Brain pericyte (primary cell): ENCODE measurements at regions not wholly inside any gene's neighbourhood (a gene's known extent, or its start where the extent isn't known, plus 50 kb on each side); places are given as distances from the start of the nearest gene placed in this dataset.

Experiments used
- DNase-seq: peaks from one replicate; pipeline ENCODE4 v3.0.0-alpha.2; 2012; ENCODE audit warnings: low read depth, low spot score

DNA sequence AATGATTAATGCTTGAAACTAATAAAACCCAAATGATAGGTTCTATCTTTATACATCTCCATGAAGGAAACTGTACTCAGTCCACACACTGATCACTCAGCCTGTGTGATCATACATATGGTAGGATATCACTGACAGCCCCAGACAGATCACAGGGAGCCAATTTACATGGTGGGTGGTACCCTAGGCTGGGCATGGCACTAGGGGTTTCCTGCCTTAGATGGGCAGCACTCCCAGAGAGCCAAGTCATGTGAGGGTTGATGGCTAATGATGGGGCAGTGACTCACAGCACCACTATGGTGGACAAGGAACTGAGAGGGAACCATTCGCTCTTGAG, 89.6 kb upstream of the PTPRR start:
- DNase-seq: no peak

DNA sequence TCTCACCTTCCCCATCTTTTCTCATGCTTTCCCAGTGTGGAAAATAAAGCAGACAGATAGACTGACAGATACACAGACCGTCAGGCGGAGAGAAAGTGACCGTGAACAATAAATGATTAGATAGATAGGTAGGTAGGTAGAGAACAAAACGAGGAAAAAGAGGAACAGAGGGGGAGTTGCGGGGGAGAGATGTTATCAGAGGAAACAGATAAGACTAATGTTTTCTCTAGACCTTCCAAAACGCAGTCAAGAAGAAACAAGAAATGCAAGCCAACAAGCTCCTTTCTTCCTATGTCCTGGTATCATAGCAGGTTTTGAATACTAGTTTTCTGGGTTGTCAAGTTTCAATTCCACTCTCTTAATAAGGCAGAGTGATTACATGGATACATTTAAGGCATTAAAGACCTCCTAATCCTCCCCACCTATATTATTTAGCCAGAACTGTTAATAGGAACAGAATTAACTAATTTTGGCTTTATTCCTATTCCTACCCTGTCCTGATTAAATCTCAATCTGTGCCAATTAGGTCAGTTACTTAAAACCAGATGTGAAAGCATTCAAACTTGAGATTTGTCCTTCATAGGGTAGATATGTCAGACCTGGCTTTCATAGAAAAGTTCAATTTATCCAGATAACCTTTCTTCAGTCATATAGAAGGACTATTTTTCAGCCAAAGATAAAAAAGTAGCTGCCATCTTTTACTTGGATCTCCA, 89.0 kb upstream of the PTPRR start:
- no peak for DNase-seq

DNA sequence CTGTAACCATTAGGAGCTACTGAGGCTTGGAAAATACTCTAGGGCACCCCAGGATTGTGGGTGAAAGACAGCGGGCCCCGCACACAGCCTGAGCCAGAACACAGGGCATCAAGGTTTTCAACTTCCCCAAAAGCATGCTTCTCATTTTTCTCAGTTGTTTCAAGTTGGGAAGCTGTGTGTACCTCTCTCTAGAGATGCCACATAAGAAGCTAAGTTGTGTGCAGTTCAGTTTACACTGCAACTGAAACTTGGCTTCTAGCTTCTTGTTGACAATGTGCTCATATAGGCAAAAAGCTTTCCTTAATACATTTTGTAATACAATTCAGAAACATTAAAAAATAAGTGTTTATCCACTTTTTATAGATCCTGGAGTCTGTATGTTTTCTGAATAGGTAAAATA, 88.1 kb upstream of the PTPRR start:
- no peak for DNase-seq

DNA sequence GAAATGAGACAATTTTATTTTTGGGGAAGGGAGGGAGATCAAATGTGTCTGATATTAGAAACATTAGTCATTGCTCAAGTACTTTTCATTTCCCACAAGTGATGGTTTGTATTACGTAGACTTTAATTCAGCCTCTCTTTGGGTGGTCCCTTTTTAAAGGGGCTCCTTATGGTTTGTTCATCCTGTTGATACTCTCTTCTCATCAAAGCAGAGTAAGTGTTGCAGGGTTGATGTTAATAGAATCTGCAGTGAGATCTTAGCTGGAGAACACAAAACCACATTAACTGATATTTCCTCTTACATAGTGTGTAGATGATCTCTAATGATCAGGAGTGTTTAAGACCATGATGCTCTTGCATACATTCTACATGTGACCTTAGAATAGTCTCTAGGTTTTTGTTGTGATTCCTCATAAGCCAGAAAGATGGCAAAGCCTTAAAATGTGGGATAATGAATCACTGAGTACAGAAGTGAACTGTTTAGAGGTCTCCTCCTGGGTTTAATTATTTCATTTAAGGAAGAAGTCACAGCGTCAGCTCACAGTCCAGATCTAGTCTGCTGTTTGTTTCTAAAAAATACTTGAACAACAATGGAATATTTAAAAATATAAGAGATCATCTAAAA, 87.4 kb upstream of the PTPRR start:
- no peak for DNase-seq

DNA sequence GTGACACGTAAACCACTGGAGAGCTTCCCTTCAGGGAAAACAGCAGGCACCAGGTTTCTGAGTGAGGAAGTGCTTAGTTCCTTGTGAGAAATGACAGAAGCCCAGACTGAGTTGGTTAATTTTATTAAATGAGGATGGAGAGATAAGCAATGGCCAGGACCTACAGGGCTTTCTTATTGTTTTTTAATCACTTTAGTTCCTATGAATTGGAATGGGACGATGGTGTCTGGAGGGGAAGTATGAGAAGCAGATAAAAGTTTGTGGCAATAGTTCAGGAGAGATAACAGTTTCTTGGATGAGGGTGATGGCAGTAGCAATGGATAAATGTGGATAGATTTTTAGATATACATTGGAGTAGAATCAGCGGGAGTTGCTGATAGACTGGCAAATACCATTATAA, 86.5 kb upstream of the PTPRR start:
- DNase-seq: no peak

DNA sequence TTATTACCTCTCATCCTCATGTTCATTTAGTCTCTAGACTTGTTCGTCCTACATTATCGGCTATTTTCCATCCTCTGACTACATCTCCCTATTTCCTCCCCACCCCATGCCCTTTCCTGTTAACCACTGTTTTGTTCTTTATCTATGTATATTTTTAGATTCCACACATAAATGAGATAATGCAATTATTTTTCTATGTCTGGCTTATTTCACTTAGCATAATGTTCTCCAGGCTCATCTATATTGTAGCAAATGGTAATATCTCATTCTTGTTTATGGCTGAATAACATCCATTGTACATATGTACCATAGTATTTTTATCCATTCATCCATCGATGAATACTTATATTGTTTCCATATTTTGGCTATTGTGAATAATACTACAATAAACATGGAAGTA, 84.6 kb upstream of the PTPRR start:
- DNase-seq: no peak

DNA sequence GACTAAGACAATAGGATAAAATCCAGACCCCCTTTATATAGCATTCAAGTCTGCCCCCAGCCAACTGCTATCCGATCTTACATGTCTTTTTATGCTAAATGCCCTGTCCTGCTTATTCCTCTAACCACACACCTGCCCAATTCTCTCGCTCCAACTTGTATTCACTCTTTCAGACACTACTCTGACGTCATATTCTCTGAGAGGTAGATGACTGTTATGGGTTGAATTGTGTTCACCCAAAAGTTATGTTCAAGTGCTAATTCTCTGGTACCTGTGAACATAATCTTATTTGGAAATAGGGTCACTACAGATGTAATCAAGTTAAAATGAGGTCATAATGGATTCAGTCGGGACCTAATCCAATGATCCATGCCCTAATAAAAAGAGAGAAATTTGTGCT, 84.0 kb upstream of the PTPRR start:
- DNase-seq: no peak

DNA sequence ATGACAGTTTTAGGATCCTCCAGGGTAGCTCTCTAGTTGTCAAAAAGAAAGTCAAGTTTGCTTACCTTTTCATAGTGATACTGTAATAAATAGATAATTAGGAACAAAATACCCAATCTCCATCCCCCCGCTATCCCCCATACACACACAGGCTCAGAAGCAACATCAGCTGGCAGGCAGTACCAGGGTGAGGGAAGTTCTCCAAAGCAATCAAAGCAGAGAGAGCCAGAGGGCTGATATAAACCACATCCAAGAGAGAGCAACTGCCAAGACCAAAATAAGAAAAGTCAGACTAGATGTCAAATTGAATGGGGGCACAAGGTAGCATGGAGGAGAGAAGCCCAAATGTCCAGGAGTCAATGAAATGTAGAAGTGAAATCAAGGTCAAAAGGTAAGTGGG, 80.2 kb upstream of the PTPRR start:
- no peak for DNase-seq

DNA sequence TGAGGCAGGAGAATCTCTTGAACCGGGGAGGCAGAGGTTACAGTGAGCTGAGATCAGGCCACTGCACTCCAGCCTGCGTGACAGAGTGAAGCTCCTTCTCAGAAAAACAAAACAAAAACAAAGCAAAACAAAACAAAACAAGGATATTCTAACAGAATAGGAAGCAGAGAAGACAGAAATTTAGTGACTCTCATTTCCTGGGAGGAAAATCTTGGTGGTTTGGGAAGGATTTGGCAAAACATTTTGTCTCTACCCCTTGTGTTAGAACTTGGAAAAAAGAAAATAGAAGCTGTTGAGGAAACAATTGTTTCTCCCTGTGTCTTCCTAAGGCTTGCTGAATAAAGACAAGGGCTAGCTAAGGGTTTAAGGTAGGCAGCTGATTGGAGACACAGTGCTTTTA, 79.7 kb upstream of the PTPRR start:
- no peak for DNase-seq

DNA sequence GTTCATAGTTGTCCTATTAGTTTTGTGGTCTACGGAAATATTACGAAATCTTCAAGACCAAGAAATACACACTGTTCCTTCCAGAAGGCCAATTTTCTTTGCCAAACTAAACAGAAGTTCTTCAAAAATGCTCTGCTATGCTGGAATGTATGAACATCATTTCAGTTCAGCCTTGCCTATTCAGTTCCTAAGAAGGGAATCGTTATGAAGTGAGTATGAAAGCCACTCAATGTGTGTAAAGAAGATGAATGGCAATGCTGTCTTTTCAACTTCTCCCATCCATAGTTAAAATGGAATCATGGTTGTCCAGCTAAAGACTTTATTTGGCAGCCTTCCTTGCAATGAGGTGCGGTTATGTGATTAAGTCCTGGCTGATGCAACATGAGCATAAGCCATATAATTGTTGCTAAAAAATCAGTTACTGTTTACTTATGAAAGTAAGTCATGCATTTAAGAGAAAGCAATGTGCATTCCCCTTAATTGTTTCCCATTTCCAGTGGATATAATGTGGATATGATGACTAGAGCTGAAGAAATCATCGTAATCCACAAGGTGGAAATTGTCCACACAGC, 73.8 kb upstream of the PTPRR start:
- peak; percentile 53 for DNase-seq

DNA sequence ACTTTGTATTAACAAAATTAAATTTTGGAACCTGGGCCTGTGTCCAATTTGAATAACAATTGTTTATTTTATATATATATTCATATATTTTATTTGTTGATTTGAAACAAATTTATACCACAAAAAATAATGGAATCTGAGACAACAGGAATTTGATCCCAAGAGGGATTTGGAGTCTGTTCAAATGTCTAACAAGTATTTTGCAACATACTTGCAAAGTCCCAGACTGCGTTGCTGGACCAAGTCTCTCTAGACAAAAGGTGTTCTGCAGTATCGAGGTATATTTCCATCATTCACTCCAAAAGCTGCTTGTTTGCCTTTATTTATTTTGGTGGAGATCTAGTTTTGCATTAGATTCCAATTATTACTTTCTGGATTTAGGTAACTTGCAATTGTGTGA, 68.7 kb upstream of the PTPRR start:
- no peak for DNase-seq

DNA sequence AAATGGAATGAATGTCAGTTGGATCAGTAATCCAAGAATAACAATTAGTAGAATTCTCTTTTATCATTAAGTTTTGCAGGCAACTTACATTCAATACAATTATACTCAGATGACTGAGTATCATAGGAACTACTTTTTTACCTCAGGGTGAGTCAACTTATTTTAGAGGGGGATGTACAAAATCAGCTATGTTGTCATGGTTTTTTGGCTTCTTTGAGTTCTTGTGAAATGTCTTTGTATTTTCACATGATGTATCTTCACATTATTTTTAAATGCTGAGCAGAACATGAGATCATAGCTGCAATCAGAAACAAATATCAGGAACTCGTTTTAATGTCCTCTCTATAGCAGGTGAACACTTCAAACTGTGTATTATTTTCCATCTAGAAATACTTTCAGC, 65.3 kb upstream of the PTPRR start:
- no peak for DNase-seq

DNA sequence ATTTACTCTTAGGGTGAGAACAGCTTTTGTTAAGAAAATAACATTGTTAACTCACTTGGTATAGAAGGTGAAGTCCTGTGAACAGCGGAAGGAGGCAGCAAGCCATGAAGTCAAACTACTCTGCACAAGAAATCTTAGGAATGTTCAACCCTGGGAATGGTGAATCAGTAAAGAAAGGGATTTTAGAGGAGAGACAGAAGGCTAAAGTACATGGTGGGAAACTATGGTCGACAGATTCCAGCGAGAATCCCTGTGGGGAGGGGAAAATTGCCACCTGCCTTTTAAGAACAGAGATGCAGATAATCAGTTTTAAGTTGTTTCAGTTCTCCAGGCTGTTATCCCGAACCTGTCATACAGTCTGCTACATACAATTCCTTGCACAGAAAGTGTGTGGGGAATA, 63.2 kb upstream of the PTPRR start:
- no peak for DNase-seq

DNA sequence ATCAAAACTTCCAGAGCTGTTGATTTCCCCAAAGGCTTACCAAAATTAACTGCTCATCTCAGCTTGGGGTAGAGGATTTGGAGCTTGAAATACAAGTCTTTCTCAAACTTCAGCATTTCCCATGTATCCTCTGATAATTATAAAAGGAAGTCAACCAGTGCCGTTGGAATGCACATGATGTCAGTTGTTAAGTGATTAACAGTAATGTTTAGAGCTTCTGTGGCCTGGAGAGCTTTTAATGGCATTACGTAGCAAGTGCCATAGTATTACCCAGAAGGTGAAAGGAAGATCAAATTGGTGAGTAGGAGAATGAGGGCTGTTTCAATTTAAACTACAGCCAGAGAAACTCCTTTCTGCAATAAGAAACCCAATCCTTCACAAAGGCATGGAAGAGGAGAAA, 62.5 kb upstream of the PTPRR start:
- no peak for DNase-seq

DNA sequence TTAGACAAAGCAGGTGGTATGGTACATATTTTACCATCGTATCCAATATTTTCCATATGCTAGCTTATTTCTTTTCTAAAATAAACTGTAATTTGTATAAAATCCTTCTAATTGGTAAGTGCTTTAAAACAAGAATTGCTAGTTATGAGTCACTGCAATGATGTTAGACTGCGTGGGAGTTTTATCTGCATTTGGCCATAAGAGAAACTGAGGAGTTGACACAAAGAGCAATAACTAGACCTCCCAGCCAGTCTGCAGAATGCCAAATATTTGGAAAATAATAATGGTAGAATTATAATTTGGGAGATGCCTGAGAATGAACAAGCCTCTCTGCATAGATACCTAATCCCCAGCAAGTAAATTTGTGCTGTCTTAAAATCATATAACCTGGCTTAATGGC, 61.7 kb upstream of the PTPRR start:
- no peak for DNase-seq

DNA sequence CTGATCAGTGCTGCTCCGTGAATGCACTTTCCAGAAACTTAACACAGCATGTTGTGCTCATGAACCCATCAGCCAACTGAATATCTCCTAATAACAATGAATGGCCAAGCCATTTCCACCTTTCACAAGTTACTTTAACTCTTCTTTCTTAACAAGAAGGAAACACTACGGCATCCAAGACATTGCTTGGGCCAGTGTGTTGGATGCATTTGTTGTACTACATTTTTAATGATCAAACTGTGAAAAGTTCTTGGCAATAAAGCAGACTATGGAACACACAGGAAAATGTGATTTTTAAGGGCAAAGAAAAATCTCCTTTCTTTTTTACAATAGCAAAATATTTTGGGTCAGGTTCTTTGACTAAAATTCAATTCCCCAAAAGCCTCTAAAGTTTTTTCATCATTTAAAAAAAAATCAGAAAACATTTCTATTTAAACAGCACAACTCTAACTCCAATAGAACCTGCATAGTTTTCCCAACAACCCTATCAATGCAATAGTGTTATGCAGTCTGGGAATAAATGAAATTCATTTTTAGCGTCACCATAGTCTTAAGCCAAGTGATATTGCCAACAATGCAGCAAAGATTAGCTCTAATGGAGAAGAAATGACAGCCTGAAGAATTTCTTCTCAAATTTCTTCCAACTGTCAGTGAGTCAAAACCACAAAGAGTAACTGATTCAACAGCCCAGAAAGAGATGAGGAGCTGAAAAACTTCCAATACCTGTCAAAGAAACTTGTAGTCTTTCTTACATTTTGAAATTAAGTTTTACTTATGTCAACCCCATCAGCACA, 50.7 kb upstream of the PTPRR start:
- no peak for DNase-seq
